NCI-H524 (cell line): ENCODE measurements at regions not wholly inside any gene's neighbourhood (a gene's known extent, or its start where the extent isn't known, plus 50 kb on each side); places are given as distances from the start of the nearest gene placed in this dataset.
"Not testable (repeated sequence)": the region's sequence is repeated elsewhere in the genome, so short reads cannot be mapped to it uniquely, and the experiment has no call there.

Experiments used
- DNase-seq, 2 experiments: peaks; one replicate each; lab custom pipeline; 2025; lab: John Stamatoyannopoulos, UW

GRCh38 chr6:71203206-71203605, 85.4 kb upstream of the OGFRL1 start:
- peak; percentile 27 to 49 for DNase-seq

- no peak for DNase-seq
These were observed 83.9 kb upstream of the OGFRL1 start for GRCh38 chr6:71204741-71205140.

- DNase-seq, result no peak
These were observed 83.2 kb upstream of the OGFRL1 start for GRCh38 chr6:71205336-71205956.

GRCh38 chr6:71206089-71206488, 82.5 kb upstream of the OGFRL1 start:
- no peak for DNase-seq

- DNase-seq, result no peak
These were observed 79.4 kb upstream of the OGFRL1 start for GRCh38 chr6:71209206-71209605.

GRCh38 chr6:71209626-71210025, 79.0 kb upstream of the OGFRL1 start:
- DNase-seq, result no peak

- no peak for DNase-seq
These were observed 76.8 kb upstream of the OGFRL1 start for GRCh38 chr6:71211799-71212198.

- no peak for DNase-seq
These were observed 68.1 kb upstream of the OGFRL1 start for GRCh38 chr6:71220466-71220865.

- DNase-seq, result no peak
These were observed 65.9 kb upstream of the OGFRL1 start for GRCh38 chr6:71222671-71223070.

- no peak for DNase-seq
These were observed 64.6 kb upstream of the OGFRL1 start for GRCh38 chr6:71224011-71224410.

GRCh38 chr6:71226151-71226550, 62.5 kb upstream of the OGFRL1 start:
- DNase-seq, result no peak

- DNase-seq, result no peak
These were observed 60.1 kb upstream of the OGFRL1 start for GRCh38 chr6:71228461-71229041.

- DNase-seq, result no peak
These were observed 59.1 kb upstream of the OGFRL1 start for GRCh38 chr6:71229477-71229876.

- not testable (repeated sequence) for DNase-seq
These were observed 55.7 kb upstream of the OGFRL1 start for GRCh38 chr6:71232890-71233289.

GRCh38 chr6:71236926-71237434, 51.6 kb upstream of the OGFRL1 start:
- DNase-seq, result no peak

GRCh38 chr6:71238351-71238750, 50.3 kb upstream of the OGFRL1 start:
- DNase-seq, result no peak
